ENCODE measurements at regions not wholly inside any gene's neighbourhood (a gene's known extent, or its start where the extent isn't known, plus 50 kb on each side); places are given as distances from the start of the nearest gene placed in this dataset.
"Not testable (repeated sequence)": the region's sequence is repeated elsewhere in the genome, so short reads cannot be mapped to it uniquely, and the experiment has no call there.

GRCh38 chr5:34160904-34161303 lies 117.9 kb upstream of the C1QTNF3 start:
- not testable (repeated sequence) for TF ChIP-seq CTCF (conservative IDR thresholded peaks at IDR 0.05); EZH2 (IDR thresholded peaks at IDR 0.05; ENCODE audit: low read depth)

All from PC-9 (cell line).